GM23248 (cell line): ENCODE measurements at regions not wholly inside any gene's neighbourhood (a gene's known extent, or its start where the extent isn't known, plus 50 kb on each side); places are given as distances from the start of the nearest gene placed in this dataset.

Experiments
- DNase-seq: peaks from one replicate; pipeline ENCODE4 v3.0.0-alpha.2; 2015
- H2AFZ ChIP-seq: fragments of 200-600 bp; sonication (generic); 2 replicates; pipeline ENCODE4 v1.6.1; 2016; ENCODE audit warnings: antibody characterized with exemption
- H3F3A ChIP-seq: fragments of 200-600 bp; sonication (generic); 2 replicates; pipeline ENCODE4 v1.6.1; 2016; ENCODE audit warnings: mild to moderate bottlenecking, antibody characterized with exemption, mixed run types; ENCODE audit not compliant: insufficient read depth
- H3K27ac ChIP-seq: fragments of 200-600 bp; sonication (generic); 2 replicates; pipeline ENCODE4 v1.5.1; 2016; ENCODE audit warnings: mild to moderate bottlenecking
- H3K27me3 ChIP-seq: fragments of 200-600 bp; sonication (generic); replicated peaks from 2 replicates; pipeline ENCODE4 v1.6.1; 2016; ENCODE audit warnings: mild to moderate bottlenecking; ENCODE audit not compliant: insufficient read depth
- H3K36me3 ChIP-seq: fragments of 200-600 bp; sonication (generic); 2 replicates; pipeline ENCODE4 v1.6.1; 2016; ENCODE audit warnings: low read depth, mild to moderate bottlenecking
- H3K4me1 ChIP-seq: fragments of 200-600 bp; sonication (generic); 2 replicates; pipeline ENCODE4 v1.6.1; 2016; ENCODE audit warnings: mild to moderate bottlenecking; ENCODE audit not compliant: insufficient read depth
- H3K4me2 ChIP-seq: fragments of 200-600 bp; sonication (generic); one replicate; pipeline ENCODE4 v1.6.1; 2016; ENCODE audit warnings: mild to moderate bottlenecking; ENCODE audit not compliant: unreplicated experiment
- H3K4me3 ChIP-seq: fragments of 200-600 bp; sonication (generic); 2 replicates; pipeline ENCODE4 v1.5.1; 2016; ENCODE audit warnings: mild to moderate bottlenecking
- H3K79me2 ChIP-seq: fragments of 200-600 bp; sonication (generic); 2 replicates; pipeline ENCODE4 v1.6.1; 2016; ENCODE audit warnings: mild to moderate bottlenecking; ENCODE audit not compliant: insufficient read depth
- H3K9ac ChIP-seq: fragments of 200-600 bp; sonication (generic); 2 replicates; pipeline ENCODE4 v1.6.1; 2016; ENCODE audit warnings: mild to moderate bottlenecking
- H3K9me2 ChIP-seq: fragments of 200-600 bp; sonication (generic); 2 replicates; pipeline ENCODE4 v1.6.1; 2016; ENCODE audit warnings: mixed run types, mild to moderate bottlenecking, moderate library complexity; ENCODE audit not compliant: insufficient read depth
- H3K9me3 ChIP-seq: fragments of 200-600 bp; sonication (generic); one replicate; pipeline ENCODE4 v1.6.1; 2017; ENCODE audit warnings: low read depth
- H4K20me1 ChIP-seq: fragments of 200-600 bp; sonication (generic); 2 replicates; pipeline ENCODE4 v1.6.0; 2016; ENCODE audit not compliant: insufficient read depth
- EZH2 ChIP-seq: fragments of 200-600 bp; sonication (generic); IDR thresholded peaks from 2 replicates; pipeline ENCODE4 v1.6.1; 2018; ENCODE audit warnings: antibody characterized with exemption, mild to moderate bottlenecking; ENCODE audit not compliant: insufficient read depth, poor library complexity, severe bottlenecking
- EZH2phosphoT487 ChIP-seq: fragments of 200-600 bp; sonication (generic); IDR thresholded peaks from 2 replicates; pipeline ENCODE4 v1.6.1; 2018; ENCODE audit warnings: antibody characterized with exemption, moderate library complexity, mild to moderate bottlenecking, low read depth; ENCODE audit not compliant: insufficient read depth
- WGBS, 2 experiments: methylation state at CpG; one replicate each; pipeline ENCODE4 v1.1.6; 2015 to 2017; ENCODE audit warnings: low lambda C conversion rate in 2 of 2, low coverage in 1 of 2; ENCODE audit errors: missing lambda C conversion rate in 2 of 2; 5-methylcytosine and 5-hydroxymethylcytosine counted together
- in situ Hi-C: fragments of 300-500 bp; cut with MboI; formaldehyde crosslinking; loops from 2 replicates; pipeline ENCODE4 v1.15.0; 2020

GRCh38 chr1:88088481-88088880 is 595.6 kb upstream of the PKN2 start:
- 67 to 68% methylated on average over 8 of the region's 8 CpGs for WGBS, 2 experiments
- Histone ChIP-seq H3F3A (no peaks in the 10 kb centered on the region), H3K4me2 (no peak overlapping the region), H3K9ac (no peak overlapping the region), H4K20me1 (no peaks in the 10 kb centered on the region), H3K79me2 (no peaks in the 10 kb centered on the region), H2AFZ (no peak overlapping the region), H3K36me3 (no peaks in the 10 kb centered on the region), H3K27ac (no peak overlapping the region), H3K27me3 (no peaks in the 10 kb centered on the region), H3K4me3 (no peak overlapping the region), H3K4me1 (no peaks in the 10 kb centered on the region), H3K9me2 (no peaks in the 10 kb centered on the region), H3K9me3 (no peaks in the 10 kb centered on the region)
- no peak for DNase-seq
- in situ Hi-C loops, result no loop called here
- TF ChIP-seq EZH2, result no peak
- no peak for TF ChIP-seq EZH2phosphoT487

GRCh38 chr1:88089961-88090360 is 594.1 kb upstream of the PKN2 start:
- Histone ChIP-seq H3K4me2 (no peak overlapping the region), H3K9me3 (no peaks in the 10 kb centered on the region), H3K27ac (no peak overlapping the region), H3K9me2 (no peaks in the 10 kb centered on the region), H3K4me1 (no peaks in the 10 kb centered on the region), H3K27me3 (no peaks in the 10 kb centered on the region), H3K36me3 (no peaks in the 10 kb centered on the region), H3F3A (no peaks in the 10 kb centered on the region), H2AFZ (no peak overlapping the region), H3K79me2 (no peaks in the 10 kb centered on the region), H3K9ac (no peak overlapping the region), H4K20me1 (no peaks in the 10 kb centered on the region), H3K4me3 (no peak overlapping the region)
- no peak for TF ChIP-seq EZH2
- no peak for TF ChIP-seq EZH2phosphoT487
- no peak for DNase-seq
- WGBS, 2 experiments, result 0% methylated on average over 1 of the region's 1 CpG
- in situ Hi-C loops, result no loop called here

GRCh38 chr1:88098881-88099280 is 585.2 kb upstream of the PKN2 start:
- no peaks in the 10 kb centered on the region for H3K79me2 ChIP-seq
- no peak overlapping the region for H3K9ac ChIP-seq
- WGBS, 2 experiments, result 57 to 63% methylated on average over 3 of the region's 3 CpGs
- no peak overlapping the region for H3K27ac ChIP-seq
- H4K20me1 ChIP-seq, result no peaks in the 10 kb centered on the region
- H3K27me3 ChIP-seq, result no peaks in the 10 kb centered on the region
- no peak overlapping the region for H3K4me3 ChIP-seq
- H3K4me1 ChIP-seq, result no peaks in the 10 kb centered on the region
- no peaks in the 10 kb centered on the region for H3K36me3 ChIP-seq
- no peak for DNase-seq
- no peaks in the 10 kb centered on the region for H3K9me3 ChIP-seq
- no peaks in the 10 kb centered on the region for H3K9me2 ChIP-seq
- H3F3A ChIP-seq, result no peaks in the 10 kb centered on the region
- no peak for TF ChIP-seq EZH2phosphoT487
- no peak for TF ChIP-seq EZH2
- no peak overlapping the region for H2AFZ ChIP-seq
- H3K4me2 ChIP-seq, result no peak overlapping the region
- in situ Hi-C loops, result no loop called here

- TF ChIP-seq EZH2 (no peak), EZH2phosphoT487 (no peak)
- Histone ChIP-seq H3K9ac (no peak overlapping the region), H3K79me2 (no peaks in the 10 kb centered on the region), H3K4me3 (no peak overlapping the region), H3K9me3 (no peaks in the 10 kb centered on the region), H3K9me2 (no peaks in the 10 kb centered on the region), H3K4me1 (peaks cover 6% of the 10 kb centered on the region; the same call in 1 of the 2 replicates), H3F3A (no peaks in the 10 kb centered on the region), H4K20me1 (no peaks in the 10 kb centered on the region), H2AFZ (no peak overlapping the region), H3K27me3 (no peaks in the 10 kb centered on the region), H3K36me3 (no peaks in the 10 kb centered on the region), H3K27ac (no peak overlapping the region), H3K4me2 (no peak overlapping the region)
- no peak for DNase-seq
- in situ Hi-C loops, result no loop called here
- WGBS, 2 experiments, result 83 to 91% methylated on average over 1 of the region's 1 CpG
Observed at GRCh38 chr1:88101041-88101440, 583.0 kb upstream of the PKN2 start.

- Histone ChIP-seq H3K9me3 (no peaks in the 10 kb centered on the region), H3K27me3 (no peaks in the 10 kb centered on the region), H4K20me1 (no peaks in the 10 kb centered on the region), H3K4me3 (no peak overlapping the region), H3K4me1 (peaks cover 6% of the 10 kb centered on the region; the same call in 1 of the 2 replicates), H3F3A (no peaks in the 10 kb centered on the region), H3K4me2 (no peak overlapping the region), H2AFZ (peak overlapping the region; percentile 49), H3K79me2 (no peaks in the 10 kb centered on the region), H3K36me3 (no peaks in the 10 kb centered on the region), H3K9me2 (no peaks in the 10 kb centered on the region), H3K27ac (no peak overlapping the region), H3K9ac (no peak overlapping the region)
- TF ChIP-seq EZH2, result no peak
- no peak for TF ChIP-seq EZH2phosphoT487
- 0 to 9% methylated on average over 1 of the region's 1 CpG for WGBS, 2 experiments
- in situ Hi-C loops, result no loop called here
- DNase-seq, result peak; percentile 60
Observed at GRCh38 chr1:88104236-88104635, 579.8 kb upstream of the PKN2 start.
